ENCODE measurements at regions not wholly inside any gene's neighbourhood (a gene's known extent, or its start where the extent isn't known, plus 50 kb on each side); places are given as distances from the start of the nearest gene placed in this dataset.

DNA sequence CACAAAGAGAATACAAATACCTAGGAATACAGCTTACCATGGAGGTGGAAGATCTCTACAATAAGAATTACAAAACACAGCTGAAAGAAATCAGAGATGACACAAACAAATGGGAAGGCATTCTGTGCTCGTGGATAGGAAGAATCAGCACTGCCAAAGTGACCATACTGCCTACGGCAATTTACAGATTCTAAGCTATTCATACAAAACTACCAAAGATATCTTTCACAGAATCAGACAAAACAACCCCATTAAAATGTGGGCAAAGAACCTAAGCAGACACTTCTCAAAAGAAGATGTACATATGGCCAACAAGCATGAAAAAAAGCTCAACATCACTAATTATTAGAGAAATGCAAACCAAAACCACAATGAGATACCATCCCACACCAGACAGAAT is 133.2 kb upstream of the SSTR4 start:
- TF ChIP-seq, protein P1, sequence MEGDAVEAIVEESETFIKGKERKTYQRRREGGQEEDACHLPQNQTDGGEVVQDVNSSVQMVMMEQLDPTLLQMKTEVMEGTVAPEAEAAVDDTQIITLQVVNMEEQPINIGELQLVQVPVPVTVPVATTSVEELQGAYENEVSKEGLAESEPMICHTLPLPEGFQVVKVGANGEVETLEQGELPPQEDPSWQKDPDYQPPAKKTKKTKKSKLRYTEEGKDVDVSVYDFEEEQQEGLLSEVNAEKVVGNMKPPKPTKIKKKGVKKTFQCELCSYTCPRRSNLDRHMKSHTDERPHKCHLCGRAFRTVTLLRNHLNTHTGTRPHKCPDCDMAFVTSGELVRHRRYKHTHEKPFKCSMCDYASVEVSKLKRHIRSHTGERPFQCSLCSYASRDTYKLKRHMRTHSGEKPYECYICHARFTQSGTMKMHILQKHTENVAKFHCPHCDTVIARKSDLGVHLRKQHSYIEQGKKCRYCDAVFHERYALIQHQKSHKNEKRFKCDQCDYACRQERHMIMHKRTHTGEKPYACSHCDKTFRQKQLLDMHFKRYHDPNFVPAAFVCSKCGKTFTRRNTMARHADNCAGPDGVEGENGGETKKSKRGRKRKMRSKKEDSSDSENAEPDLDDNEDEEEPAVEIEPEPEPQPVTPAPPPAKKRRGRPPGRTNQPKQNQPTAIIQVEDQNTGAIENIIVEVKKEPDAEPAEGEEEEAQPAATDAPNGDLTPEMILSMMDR (IDR thresholded peaks at IDR 0.05) = no peak

DNA sequence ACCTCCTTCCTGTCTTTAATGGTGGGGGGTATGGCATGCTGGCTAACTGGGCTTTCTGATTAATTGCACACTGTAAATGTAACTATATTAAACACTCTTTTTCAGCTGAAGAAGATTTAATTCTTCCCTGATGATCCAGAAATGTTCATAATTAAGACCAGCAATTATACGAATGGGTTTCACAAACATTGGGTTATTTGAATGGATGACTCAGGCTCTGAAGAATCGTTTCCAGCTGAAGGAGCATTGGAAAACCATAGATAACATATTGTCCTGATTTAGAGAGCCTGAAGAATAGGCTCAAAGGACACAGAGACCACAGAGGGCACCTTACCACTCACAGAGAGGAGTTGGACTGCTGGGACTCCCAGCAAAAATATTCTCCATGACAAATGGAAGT is 130.7 kb upstream of the SSTR4 start:
- no peak for ATAC-seq
- no peak for DNase-seq
- Histone ChIP-seq H3K36me3 (no peaks in the 10 kb centered on the region), H3K4me1 (peaks cover 0 to 16% (median 7%) of the 10 kb centered on the region in 9 donors), H3K27ac (no peak overlapping the region), H3K4me3 (no peak overlapping the region), H3K9me3 (peaks cover 0 to 23% (median 13%) of the 10 kb centered on the region in 11 donors), H3K27me3 (peaks cover 0 to 33% (median 0%) of the 10 kb centered on the region in 7 donors)
- TF ChIP-seq, protein P1 (IDR thresholded peaks at IDR 0.05) = no peak
- intact Hi-C loops (cut with DNase I) = loop anchor here in 1 of 10 donors (10.0 kb wide), 1 partner anchor 110 kb away; no protein-coding TSS in a partner anchor
- 75 to 85% methylated on average over 2 of the region's 2 CpGs for WGBS, 2 donors

More for the DNA sequence above, 133.2 kb upstream of the SSTR4 start:
- no peak overlapping the region for H3K27ac ChIP-seq
- intact Hi-C loops (cut with DNase I) = loop anchor here in 1 of 10 donors (10.0 kb wide), 1 partner anchor 107 kb away; no protein-coding TSS in a partner anchor
- DNase-seq = no peak
- ATAC-seq = no peak
- H3K36me3 ChIP-seq = no peaks in the 10 kb centered on the region
- WGBS, 2 donors = 82% methylated on average over 2 of the region's 2 CpGs
- H3K9me3 ChIP-seq = peaks cover 0 to 23% (median 13%) of the 10 kb centered on the region in 11 donors
- H3K4me3 ChIP-seq = no peak overlapping the region
- H3K4me1 ChIP-seq = peaks cover 0 to 16% (median 7%) of the 10 kb centered on the region in 9 donors
- H3K27me3 ChIP-seq = peaks cover 0 to 8% (median 0%) of the 10 kb centered on the region in 7 donors

DNA sequence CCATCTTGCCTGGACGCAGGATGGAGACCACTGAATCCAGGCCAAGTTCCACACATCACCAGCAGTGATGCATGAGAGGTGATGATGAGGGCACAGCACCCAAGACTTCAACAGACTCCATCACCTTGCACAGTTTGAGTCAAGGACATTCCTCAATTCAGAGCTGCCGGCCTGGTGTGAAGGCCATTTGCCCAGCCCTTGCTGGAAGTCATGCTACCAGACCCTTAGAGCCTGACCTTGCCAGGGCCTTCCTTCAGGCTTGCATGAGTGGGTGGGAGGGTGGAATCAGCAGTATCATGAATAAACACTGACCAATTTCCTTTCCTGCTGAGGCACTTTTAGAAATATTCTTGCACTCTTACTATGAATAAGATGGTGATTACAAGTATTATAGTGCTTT is 130.2 kb upstream of the SSTR4 start:
- Histone ChIP-seq H3K9me3 (peaks cover 0 to 23% (median 13%) of the 10 kb centered on the region in 11 donors), H3K27me3 (peaks cover 0 to 37% (median 0%) of the 10 kb centered on the region in 7 donors), H3K27ac (no peak overlapping the region), H3K36me3 (no peaks in the 10 kb centered on the region), H3K4me3 (no peak overlapping the region), H3K4me1 (peaks cover 0 to 16% (median 7%) of the 10 kb centered on the region in 9 donors)
- 87% methylated on average over 2 of the region's 2 CpGs for WGBS, 2 donors
- DNase-seq = no peak
- ATAC-seq = no peak
- intact Hi-C loops (cut with DNase I) = loop anchor here in 1 of 10 donors (10.0 kb wide), 1 partner anchor 110 kb away; no protein-coding TSS in a partner anchor
- TF ChIP-seq, protein P1 (IDR thresholded peaks at IDR 0.05) = no peak

DNA sequence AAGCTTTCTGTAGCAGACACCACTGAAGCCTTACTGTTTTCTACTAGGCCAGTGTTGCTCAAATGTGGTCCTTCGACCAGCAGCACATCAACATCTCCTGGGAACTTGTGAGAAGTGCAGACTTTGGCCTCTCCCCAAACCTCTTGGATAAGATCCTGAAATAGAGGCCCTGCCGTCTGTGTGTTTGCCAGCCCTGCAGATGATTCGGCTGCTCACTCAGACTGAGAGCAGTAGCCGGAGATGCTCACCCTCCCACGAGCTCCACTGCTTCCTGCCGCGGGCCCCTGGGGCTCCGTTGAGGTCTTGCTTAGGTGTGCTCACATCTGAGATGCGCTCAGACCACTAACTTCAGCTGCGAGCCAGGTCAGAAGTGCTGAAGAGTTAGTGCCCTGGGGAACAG is 129.5 kb upstream of the SSTR4 start:
- no peak overlapping the region for H3K4me3 ChIP-seq
- 25 to 34% methylated on average over 10 of the region's 10 CpGs for WGBS, 2 donors
- no peaks in the 10 kb centered on the region for H3K36me3 ChIP-seq
- intact Hi-C loops (cut with DNase I) = loop anchor here in 1 of 10 donors (10.0 kb wide), 1 partner anchor 111 kb away; no protein-coding TSS in a partner anchor
- peaks cover 0 to 16% (median 7%) of the 10 kb centered on the region in 9 donors for H3K4me1 ChIP-seq
- ATAC-seq = peak; percentile 75 to 89 (median 84)
- TF ChIP-seq, protein P1 (IDR thresholded peaks at IDR 0.05) = no peak
- peak; percentile 41 to 60 for DNase-seq
- peaks cover 0 to 42% (median 0%) of the 10 kb centered on the region in 7 donors for H3K27me3 ChIP-seq
- peaks cover 0 to 18% (median 13%) of the 10 kb centered on the region in 11 donors for H3K9me3 ChIP-seq
- no peak overlapping the region for H3K27ac ChIP-seq
